Vagina (tissue), 2 donors: ENCODE measurements at regions not wholly inside any gene's neighbourhood (a gene's known extent, or its start where the extent isn't known, plus 50 kb on each side); places are given as distances from the start of the nearest gene placed in this dataset.

Experiments
- DNase-seq, 2 donors: peaks; one replicate each; pipeline ENCODE4 v3.0.0-alpha.2; 2017; ENCODE audit errors: extremely low spot score in 2 of 2
- H3K27ac ChIP-seq: fragments of 200-600 bp; sonication (generic); one replicate; pipeline ENCODE4 v1.5.1; 2019
- H3K27me3 ChIP-seq: fragments of 200-600 bp; sonication (generic); one replicate; pipeline ENCODE4 v1.5.1; 2019
- H3K36me3 ChIP-seq, 2 donors: fragments of 200-600 bp; sonication (generic); one replicate each; pipeline ENCODE4 v1.5.1; 2017 to 2019
- H3K4me1 ChIP-seq: fragments of 200-600 bp; sonication (generic); one replicate; pipeline ENCODE4 v1.5.1; 2019
- H3K4me3 ChIP-seq, 2 donors: fragments of 200-600 bp; sonication (generic); 1 replicate in 1 of 2; 2 replicates in 1 of 2; pipeline ENCODE4 v1.5.1; 2016 to 2019
- H3K9me3 ChIP-seq: fragments of 200-600 bp; sonication (generic); one replicate; pipeline ENCODE4 v1.5.1; 2019
- POLR2A ChIP-seq, 2 donors: fragments of 450-650 bp; IDR thresholded peaks; one replicate each; pipeline ENCODE4 v1.6.1; 2017; ENCODE audit warnings: antibody characterized with exemption in 2 of 2, mild to moderate bottlenecking in 2 of 2, moderate library complexity in 2 of 2
- POLR2AphosphoS5 ChIP-seq, 2 donors: sonication (generic); formaldehyde crosslinking; IDR thresholded peaks; one replicate each; pipeline ENCODE4 v1.9.0; 2017; ENCODE audit warnings: antibody characterized with exemption in 2 of 2, mild to moderate bottlenecking in 2 of 2, low read depth in 1 of 2; ENCODE audit not compliant: insufficient read depth in 1 of 2
- intact Hi-C: fragments of 100-400 bp; cut with DNase I; formaldehyde crosslinking; loops from one replicate; pipeline ENCODE4 v1.15.1; 2023
- TF ChIP-seq, protein P1 (sequence below), 3 experiments: fragments of 450-650 bp in 2 of 3; fragments of 200-600 bp in 1 of 3; sonication (generic) in 1 of 3; IDR thresholded peaks; one replicate each; pipeline ENCODE4 v1.5.1; 2017 to 2019; ENCODE audit warnings: antibody characterized with exemption in 3 of 3, mild to moderate bottlenecking in 2 of 3, moderate library complexity in 2 of 3

DNA sequence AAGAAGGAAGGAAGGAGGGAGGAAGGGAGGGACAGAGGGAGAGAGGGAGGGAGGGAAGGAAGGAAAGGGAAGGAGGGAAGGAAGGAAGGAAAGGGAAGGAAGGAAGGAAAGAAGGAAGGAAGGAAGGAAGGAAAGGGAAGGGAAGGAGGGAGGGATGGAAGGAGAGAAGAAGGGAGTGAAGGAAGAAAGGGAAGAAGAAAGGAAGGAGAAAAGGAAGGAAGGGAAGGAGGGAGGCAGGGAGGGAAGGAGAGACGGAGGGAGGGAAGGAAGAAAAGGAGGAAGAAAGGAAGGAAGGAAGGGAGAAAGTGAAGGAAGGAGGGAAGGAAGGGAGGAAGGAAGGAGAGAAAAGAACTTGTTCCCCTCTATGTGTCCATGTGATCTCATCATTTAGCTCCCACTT, 465.0 kb downstream of the KCTD8 start:
- TF ChIP-seq, protein P1, sequence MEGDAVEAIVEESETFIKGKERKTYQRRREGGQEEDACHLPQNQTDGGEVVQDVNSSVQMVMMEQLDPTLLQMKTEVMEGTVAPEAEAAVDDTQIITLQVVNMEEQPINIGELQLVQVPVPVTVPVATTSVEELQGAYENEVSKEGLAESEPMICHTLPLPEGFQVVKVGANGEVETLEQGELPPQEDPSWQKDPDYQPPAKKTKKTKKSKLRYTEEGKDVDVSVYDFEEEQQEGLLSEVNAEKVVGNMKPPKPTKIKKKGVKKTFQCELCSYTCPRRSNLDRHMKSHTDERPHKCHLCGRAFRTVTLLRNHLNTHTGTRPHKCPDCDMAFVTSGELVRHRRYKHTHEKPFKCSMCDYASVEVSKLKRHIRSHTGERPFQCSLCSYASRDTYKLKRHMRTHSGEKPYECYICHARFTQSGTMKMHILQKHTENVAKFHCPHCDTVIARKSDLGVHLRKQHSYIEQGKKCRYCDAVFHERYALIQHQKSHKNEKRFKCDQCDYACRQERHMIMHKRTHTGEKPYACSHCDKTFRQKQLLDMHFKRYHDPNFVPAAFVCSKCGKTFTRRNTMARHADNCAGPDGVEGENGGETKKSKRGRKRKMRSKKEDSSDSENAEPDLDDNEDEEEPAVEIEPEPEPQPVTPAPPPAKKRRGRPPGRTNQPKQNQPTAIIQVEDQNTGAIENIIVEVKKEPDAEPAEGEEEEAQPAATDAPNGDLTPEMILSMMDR (IDR thresholded peaks at IDR 0.05), result no peak
- TF ChIP-seq POLR2A (IDR thresholded peaks at IDR 0.05) (no peak), POLR2AphosphoS5 (IDR thresholded peaks at IDR 0.05; ENCODE audit: insufficient read depth in 1 of 2, low read depth in 1 of 2) (no peak)
- no peaks in the 10 kb centered on the region for H3K36me3 ChIP-seq
- DNase-seq, result no peak
- no peak overlapping the region for H3K4me3 ChIP-seq
- no peaks in the 10 kb centered on the region for H3K27me3 ChIP-seq
- H3K9me3 ChIP-seq, result no peaks in the 10 kb centered on the region
- H3K27ac ChIP-seq, result no peak overlapping the region
- no peaks in the 10 kb centered on the region for H3K4me1 ChIP-seq
- intact Hi-C loops, result no loop called here

DNA sequence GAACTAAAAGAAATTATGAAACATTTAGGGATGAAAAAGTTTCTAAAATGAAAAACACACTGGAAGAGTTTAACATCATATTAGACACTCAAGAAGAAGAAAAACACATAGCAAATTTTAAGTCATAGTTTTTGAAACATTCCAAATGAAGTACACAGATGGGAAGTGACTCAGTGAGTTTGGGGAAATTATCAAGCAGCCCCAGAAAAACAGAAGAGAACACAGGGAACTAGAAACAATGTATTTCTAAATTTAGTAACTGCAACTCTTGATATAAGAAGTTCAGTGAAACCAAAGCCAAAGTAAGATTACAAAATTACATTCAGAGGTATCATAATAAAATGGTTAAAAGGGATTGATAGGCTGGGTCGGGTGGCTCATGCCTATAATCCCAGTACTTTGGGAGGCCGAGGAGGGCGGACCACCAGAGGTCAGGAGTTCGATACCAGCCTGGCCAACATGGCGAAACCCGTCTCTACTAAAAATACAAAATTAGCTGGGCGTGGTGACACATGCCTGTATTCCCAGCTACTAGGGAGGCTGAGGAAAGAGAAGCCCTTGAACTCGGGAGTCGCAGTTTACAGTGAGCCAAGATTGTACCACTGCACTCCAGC, 461.2 kb downstream of the KCTD8 start:
- Histone ChIP-seq H3K27me3 (no peaks in the 10 kb centered on the region), H3K4me3 (no peak overlapping the region), H3K4me1 (no peaks in the 10 kb centered on the region), H3K27ac (no peak overlapping the region), H3K36me3 (no peaks in the 10 kb centered on the region), H3K9me3 (no peaks in the 10 kb centered on the region)
- DNase-seq, result no peak
- TF ChIP-seq POLR2A (IDR thresholded peaks at IDR 0.05) (no peak), POLR2AphosphoS5 (IDR thresholded peaks at IDR 0.05; ENCODE audit: insufficient read depth in 1 of 2, low read depth in 1 of 2) (no peak)
- TF ChIP-seq, protein P1 (IDR thresholded peaks at IDR 0.05), result no peak
- intact Hi-C loops, result no loop called here

DNA sequence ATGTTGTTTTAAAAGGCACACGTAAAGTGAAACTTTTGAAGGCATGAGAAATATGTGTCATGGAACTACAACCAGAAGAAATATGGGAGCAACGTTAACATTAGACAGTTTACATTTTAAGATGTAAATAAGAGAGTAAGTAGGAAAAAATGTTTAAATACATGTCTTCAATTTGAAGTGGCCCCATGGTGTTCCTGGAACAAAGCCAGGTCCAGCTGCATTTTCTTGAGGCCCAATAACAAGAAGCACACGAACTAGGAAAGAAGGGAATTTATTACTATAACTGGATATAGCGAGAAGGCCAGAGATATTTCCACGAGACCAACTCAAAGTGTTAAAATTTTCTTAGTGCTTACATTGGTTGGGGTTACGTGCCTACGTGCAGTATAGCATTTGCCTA, 458.1 kb downstream of the KCTD8 start:
- Histone ChIP-seq H3K4me3 (no peak overlapping the region), H3K9me3 (no peaks in the 10 kb centered on the region), H3K27me3 (no peaks in the 10 kb centered on the region), H3K27ac (no peak overlapping the region), H3K4me1 (no peaks in the 10 kb centered on the region), H3K36me3 (no peaks in the 10 kb centered on the region)
- intact Hi-C loops, result no loop called here
- TF ChIP-seq POLR2A (IDR thresholded peaks at IDR 0.05), result no peak
- TF ChIP-seq, protein P1 (IDR thresholded peaks at IDR 0.05), result no peak
- TF ChIP-seq POLR2AphosphoS5 (IDR thresholded peaks at IDR 0.05; ENCODE audit: insufficient read depth in 1 of 2, low read depth in 1 of 2), result no peak
- DNase-seq, result no peak

DNA sequence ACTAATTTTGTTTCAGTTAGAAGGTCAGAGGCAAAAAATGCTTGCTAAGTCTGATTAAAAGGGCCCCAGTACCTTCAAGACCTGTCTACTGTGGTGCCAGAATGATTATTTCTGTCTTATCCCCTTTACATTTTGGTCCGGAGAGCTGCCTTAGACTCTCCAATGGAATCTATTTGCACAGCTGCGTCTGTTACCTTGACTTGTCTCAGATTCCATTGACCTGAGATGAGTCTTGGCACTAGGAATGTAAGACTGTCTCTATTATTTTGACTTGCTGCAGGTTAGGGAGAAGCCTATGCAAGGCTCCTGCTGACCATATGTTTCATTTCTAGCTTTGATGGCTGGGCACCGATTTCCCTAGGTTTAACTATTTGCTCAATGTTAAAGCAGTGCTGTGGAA, 457.6 kb downstream of the KCTD8 start:
- H3K27me3 ChIP-seq, result no peaks in the 10 kb centered on the region
- intact Hi-C loops, result no loop called here
- no peaks in the 10 kb centered on the region for H3K36me3 ChIP-seq
- H3K4me3 ChIP-seq, result no peak overlapping the region
- DNase-seq, result no peak
- no peak overlapping the region for H3K27ac ChIP-seq
- no peaks in the 10 kb centered on the region for H3K4me1 ChIP-seq
- no peaks in the 10 kb centered on the region for H3K9me3 ChIP-seq
- TF ChIP-seq, protein P1 (IDR thresholded peaks at IDR 0.05), result no peak
- TF ChIP-seq POLR2AphosphoS5 (IDR thresholded peaks at IDR 0.05; ENCODE audit: insufficient read depth in 1 of 2, low read depth in 1 of 2), result no peak

DNA sequence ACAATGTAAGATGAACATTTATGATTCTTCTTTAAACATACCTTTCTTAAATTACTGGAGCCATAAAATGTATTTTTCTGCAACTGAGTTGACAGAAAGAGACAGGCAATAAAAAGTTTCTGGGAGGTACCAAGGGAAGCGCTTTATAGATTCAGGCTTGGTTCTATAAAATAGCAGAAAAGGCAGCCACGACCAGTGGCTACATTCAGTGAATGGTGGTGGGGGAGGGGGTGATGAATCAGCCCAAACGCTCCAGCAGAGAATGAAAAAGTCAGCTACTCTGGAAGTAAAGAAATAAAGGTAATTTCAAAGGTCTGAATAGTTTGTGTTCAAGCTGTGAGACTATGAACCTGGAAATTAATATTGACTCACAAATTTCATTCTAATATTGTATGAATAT, 456.1 kb downstream of the KCTD8 start:
- H3K4me1 ChIP-seq, result no peaks in the 10 kb centered on the region
- no peak for DNase-seq
- H3K27me3 ChIP-seq, result no peaks in the 10 kb centered on the region
- TF ChIP-seq POLR2AphosphoS5 (IDR thresholded peaks at IDR 0.05; ENCODE audit: insufficient read depth in 1 of 2, low read depth in 1 of 2), result no peak
- TF ChIP-seq, protein P1 (IDR thresholded peaks at IDR 0.05), result no peak
- no peak for TF ChIP-seq POLR2A (IDR thresholded peaks at IDR 0.05)
- intact Hi-C loops, result no loop called here
- no peak overlapping the region for H3K27ac ChIP-seq
- H3K36me3 ChIP-seq, result no peaks in the 10 kb centered on the region
- no peak overlapping the region for H3K4me3 ChIP-seq
- H3K9me3 ChIP-seq, result no peaks in the 10 kb centered on the region
